G401 (cell line): ENCODE measurements at regions not wholly inside any gene's neighbourhood (a gene's known extent, or its start where the extent isn't known, plus 50 kb on each side); places are given as distances from the start of the nearest gene placed in this dataset.
"Not testable (repeated sequence)": the region's sequence is repeated elsewhere in the genome, so short reads cannot be mapped to it uniquely, and the experiment has no call there.

Experiments used
- DNase-seq: peaks from one replicate; pipeline ENCODE4 v3.0.0-alpha.2; 2015; ENCODE audit warnings: low spot score
- in situ Hi-C: cut with HindIII; loops from 2 replicates; pipeline ENCODE4 v1.10.0; 2016; ENCODE audit warnings: low sequenced_read_pairs, mixed read lengths

- no peak for DNase-seq
- in situ Hi-C loops, result no loop called here
Measured at GRCh38 chr13:86562866-86563265, 763.6 kb upstream of the SLITRK6 start.

- no peak for DNase-seq
- in situ Hi-C loops, result no loop called here
Measured at GRCh38 chr13:86563308-86563707, 764.1 kb upstream of the SLITRK6 start.

GRCh38 chr13:86567119-86567518 lies 767.9 kb upstream of the SLITRK6 start:
- DNase-seq, result no peak
- in situ Hi-C loops, result no loop called here

- no peak for DNase-seq
- in situ Hi-C loops, result no loop called here
Measured at GRCh38 chr13:86569119-86569518, 769.9 kb upstream of the SLITRK6 start.

GRCh38 chr13:86569974-86570373 lies 770.8 kb upstream of the SLITRK6 start:
- in situ Hi-C loops, result no loop called here
- DNase-seq, result no peak

- in situ Hi-C loops, result no loop called here
- DNase-seq, result no peak
Measured at GRCh38 chr13:86572115-86572514, 772.9 kb upstream of the SLITRK6 start.

- in situ Hi-C loops, result no loop called here
- no peak for DNase-seq
Measured at GRCh38 chr13:86579662-86580061, 780.4 kb upstream of the SLITRK6 start.

- in situ Hi-C loops, result no loop called here
- DNase-seq, result no peak
Measured at GRCh38 chr13:86581706-86582105, 782.5 kb upstream of the SLITRK6 start.

- no peak for DNase-seq
- in situ Hi-C loops, result no loop called here
Measured at GRCh38 chr13:86584301-86584700, 785.1 kb upstream of the SLITRK6 start.

- DNase-seq, result peak; percentile 10
Measured at GRCh38 chr13:86585835-86586234, 786.6 kb upstream of the SLITRK6 start.

GRCh38 chr13:86591862-86592261 lies 792.6 kb upstream of the SLITRK6 start:
- in situ Hi-C loops, result no loop called here

More at GRCh38 chr13:86585835-86586234, 786.6 kb upstream of the SLITRK6 start:
- in situ Hi-C loops, result no loop called here

GRCh38 chr13:86601351-86601750 lies 802.1 kb upstream of the SLITRK6 start:
- in situ Hi-C loops, result no loop called here

More at GRCh38 chr13:86591862-86592261, 792.6 kb upstream of the SLITRK6 start:
- DNase-seq, result no peak

GRCh38 chr13:86606264-86606663 lies 807.0 kb upstream of the SLITRK6 start:
- DNase-seq, result no peak
- in situ Hi-C loops, result no loop called here

More at GRCh38 chr13:86601351-86601750, 802.1 kb upstream of the SLITRK6 start:
- DNase-seq, result no peak

GRCh38 chr13:86608701-86609100 lies 809.5 kb upstream of the SLITRK6 start:
- in situ Hi-C loops, result no loop called here
- peak; percentile 51 for DNase-seq

GRCh38 chr13:86633346-86633745 lies 834.1 kb upstream of the SLITRK6 start:
- in situ Hi-C loops, result no loop called here
- no peak for DNase-seq

GRCh38 chr13:86651171-86651570 lies 852.0 kb upstream of the SLITRK6 start:
- in situ Hi-C loops, DNase-seq: not testable (repeated sequence)

- no peak for DNase-seq
- in situ Hi-C loops, result no loop called here
Measured at GRCh38 chr13:86653009-86653408, 853.8 kb upstream of the SLITRK6 start.

GRCh38 chr13:86655561-86655960 lies 856.3 kb upstream of the SLITRK6 start:
- no peak for DNase-seq
- in situ Hi-C loops, result no loop called here

GRCh38 chr13:86660090-86660489 lies 860.9 kb upstream of the SLITRK6 start:
- DNase-seq, result no peak

GRCh38 chr13:86665842-86666241 lies 866.6 kb upstream of the SLITRK6 start:
- DNase-seq, result no peak
- in situ Hi-C loops, result no loop called here

More at GRCh38 chr13:86660090-86660489, 860.9 kb upstream of the SLITRK6 start:
- in situ Hi-C loops, result no loop called here

- DNase-seq, result no peak
- in situ Hi-C loops, result no loop called here
Measured at GRCh38 chr13:86673931-86674431, 874.8 kb upstream of the SLITRK6 start.

GRCh38 chr13:86681223-86681622 lies 882.0 kb upstream of the SLITRK6 start:
- DNase-seq, result no peak
- in situ Hi-C loops, result no loop called here
